ENCODE measurements at regions not wholly inside any gene's neighbourhood (a gene's known extent, or its start where the extent isn't known, plus 50 kb on each side); places are given as distances from the start of the nearest gene placed in this dataset.

DNA sequence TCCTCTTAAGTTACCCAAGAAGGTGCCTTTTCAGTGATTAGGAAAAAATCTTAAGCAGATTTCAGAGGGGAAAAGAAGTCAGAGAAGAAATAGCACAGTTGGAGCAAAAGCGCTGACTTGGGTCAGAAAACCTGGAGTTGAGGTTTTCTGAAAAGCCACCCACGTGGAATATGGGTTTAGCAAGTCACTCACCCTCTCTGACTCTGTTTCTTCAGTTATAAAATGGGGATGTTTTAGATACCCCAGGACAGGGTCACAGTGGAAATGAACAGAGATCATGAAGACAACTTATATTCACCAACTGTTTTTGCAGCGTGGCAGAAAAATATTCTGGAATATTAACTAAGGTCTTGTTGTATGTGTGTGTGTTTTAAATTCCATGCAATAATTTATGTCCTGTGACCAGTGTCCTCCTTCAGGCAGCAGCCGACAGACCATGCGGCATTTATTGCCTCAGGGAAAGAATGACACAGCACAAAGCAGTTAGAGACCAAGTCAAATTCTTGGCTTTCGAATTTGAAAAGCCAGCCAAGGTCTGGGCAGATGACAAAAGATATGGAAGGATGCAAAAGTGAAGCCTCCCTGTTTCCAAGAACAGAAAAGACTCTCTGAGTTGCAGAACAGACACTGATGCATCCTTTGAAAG lies 119.9 kb downstream of the MIAT start:
- peaks cover 29 to 40% of the 10 kb centered on the region in 2 donors for H3K4me1 ChIP-seq (replicated peaks in 1 of 2)
- in situ Hi-C loops (cut with MboI; ENCODE audit: low pct_unique_long_range_greater_than_20kb in 2 of 9, low sequenced_read_pairs in 9 of 9, unreplicated experiment in 9 of 9): no loop called here
- 0 to 100% (median 34%) methylated on average over 1 to 6 of the region's 6 CpGs for WGBS, 10 experiments
- ATAC-seq (replicated peaks in 6 of 8): peak; percentile 58 to 98 (median 82)
- no peak overlapping the region for H3K4me3 ChIP-seq
- H3K27ac ChIP-seq: peak overlapping the region in 1 of 2 donors; percentile 4

- H3K4me1 ChIP-seq (replicated peaks in 1 of 2): peaks cover 36 to 51% of the 10 kb centered on the region in 2 donors
- in situ Hi-C loops (cut with MboI; ENCODE audit: low pct_unique_long_range_greater_than_20kb in 2 of 9, low sequenced_read_pairs in 9 of 9, unreplicated experiment in 9 of 9): no loop called here
- H3K27ac ChIP-seq: no peak overlapping the region
- 50 to 100% (median 83%) methylated on average over 1 of the region's 1 CpG; no CpG with 5 or more reads in 6 of the 10 experiments for WGBS, 10 experiments
- H3K4me3 ChIP-seq: no peak overlapping the region
- ATAC-seq (replicated peaks in 6 of 8): no peak
Measured at GRCh38 chr22:26778372-26778771, 121.0 kb downstream of the MIAT start.

DNA sequence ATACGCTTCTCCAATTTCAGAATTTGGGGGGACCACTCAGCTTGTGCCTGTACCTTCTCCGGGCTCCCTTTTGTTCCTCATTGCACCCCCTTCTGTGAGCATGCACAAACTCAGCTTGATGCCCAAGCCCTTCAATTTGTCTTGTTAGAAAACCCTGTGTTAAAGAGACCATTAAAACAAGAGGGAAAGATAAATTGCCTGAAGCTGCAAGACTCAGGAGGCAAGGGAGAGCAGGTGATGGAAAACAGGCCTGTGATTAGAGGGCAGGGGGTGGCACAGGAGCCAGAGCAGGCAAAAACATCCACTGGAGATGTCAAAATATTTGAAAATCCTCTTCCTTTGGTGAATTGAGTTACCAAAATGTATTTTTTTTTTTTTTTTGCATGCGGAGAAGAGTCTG lies 121.7 kb downstream of the MIAT start:
- ATAC-seq (replicated peaks in 6 of 8): no peak
- Histone ChIP-seq H3K27ac (peak overlapping the region in 1 of 2 donors; percentile 12), H3K4me1 (replicated peaks in 1 of 2) (peaks cover 43 to 58% of the 10 kb centered on the region in 2 donors), H3K4me3 (no peak overlapping the region)
- in situ Hi-C loops (cut with MboI; ENCODE audit: low pct_unique_long_range_greater_than_20kb in 2 of 9, low sequenced_read_pairs in 9 of 9, unreplicated experiment in 9 of 9): no loop called here
- WGBS, 10 experiments: 50 to 100% (median 88%) methylated on average over 1 to 3 of the region's 3 CpGs; no CpG with 5 or more reads in 1 of the 10 experiments

DNA sequence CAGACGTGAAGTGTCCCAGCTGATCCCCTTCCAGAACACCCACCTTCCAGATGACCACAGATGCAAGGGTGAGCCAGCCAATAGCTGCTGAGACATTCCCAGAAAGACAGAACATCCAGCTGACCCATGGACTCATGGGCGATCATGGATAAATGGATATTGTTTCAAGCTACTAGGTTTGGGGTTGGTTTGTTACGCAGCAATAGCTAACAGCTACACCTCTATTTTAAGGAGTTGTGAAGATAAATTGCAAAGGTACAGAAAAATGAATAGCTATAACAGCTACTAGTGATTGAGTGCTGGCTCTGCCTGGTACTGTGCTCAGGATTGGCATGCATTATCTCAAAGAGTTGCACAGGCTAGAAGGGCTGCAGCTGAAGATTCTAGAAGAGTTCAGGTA lies 122.5 kb downstream of the MIAT start:
- H3K4me1 ChIP-seq (replicated peaks in 1 of 2): peaks cover 49 to 64% of the 10 kb centered on the region in 2 donors
- ATAC-seq (replicated peaks in 6 of 8): no peak

GRCh38 chr22:26780521-26780920 lies 123.1 kb downstream of the MIAT start:
- ATAC-seq (replicated peaks in 6 of 8): no peak
- H3K4me1 ChIP-seq (replicated peaks in 1 of 2): peaks cover 49 to 66% of the 10 kb centered on the region in 2 donors
- in situ Hi-C loops (cut with MboI; ENCODE audit: low pct_unique_long_range_greater_than_20kb in 2 of 9, low sequenced_read_pairs in 9 of 9, unreplicated experiment in 9 of 9): no loop called here
- no peak overlapping the region for H3K4me3 ChIP-seq
- no peak overlapping the region for H3K27ac ChIP-seq

More for the DNA sequence above, 122.5 kb downstream of the MIAT start:
- Histone ChIP-seq H3K4me3 (no peak overlapping the region), H3K27ac (no peak overlapping the region)
- in situ Hi-C loops (cut with MboI; ENCODE audit: low pct_unique_long_range_greater_than_20kb in 2 of 9, low sequenced_read_pairs in 9 of 9, unreplicated experiment in 9 of 9): no loop called here
- WGBS, 10 experiments: 60 to 100% (median 100%) methylated on average over 1 to 2 of the region's 3 CpGs; no CpG with 5 or more reads in 2 of the 10 experiments

DNA sequence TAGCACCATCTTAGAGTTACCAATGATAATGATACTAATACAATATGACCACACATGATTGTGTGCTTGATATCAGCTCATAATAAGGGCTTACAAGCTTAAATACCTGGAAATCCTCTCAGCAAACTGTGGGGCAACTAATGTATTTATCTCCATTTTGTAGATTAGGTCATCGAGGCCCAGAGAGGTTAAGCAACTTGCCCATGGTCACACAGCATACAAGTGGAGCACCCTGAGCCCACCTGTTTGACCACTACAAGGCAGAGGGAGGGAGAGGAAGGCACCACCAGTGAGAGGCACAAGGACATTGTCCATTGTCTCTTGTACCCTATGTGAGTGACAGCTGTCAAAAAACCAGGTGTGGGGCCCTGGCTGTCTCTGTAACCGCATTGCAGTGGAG lies 123.7 kb downstream of the MIAT start:
- no peak overlapping the region for H3K27ac ChIP-seq
- no peak overlapping the region for H3K4me3 ChIP-seq
- in situ Hi-C loops (cut with MboI; ENCODE audit: low pct_unique_long_range_greater_than_20kb in 2 of 9, low sequenced_read_pairs in 9 of 9, unreplicated experiment in 9 of 9): no loop called here
- 100% methylated on average over 1 of the region's 2 CpGs; no CpG with 5 or more reads in 7 of the 10 experiments for WGBS, 10 experiments
- peaks cover 49 to 68% of the 10 kb centered on the region in 2 donors for H3K4me1 ChIP-seq (replicated peaks in 1 of 2)
- no peak for ATAC-seq (replicated peaks in 6 of 8)

GRCh38 chr22:26781596-26781995 lies 124.2 kb downstream of the MIAT start:
- in situ Hi-C loops (cut with MboI; ENCODE audit: low pct_unique_long_range_greater_than_20kb in 2 of 9, low sequenced_read_pairs in 9 of 9, unreplicated experiment in 9 of 9): no loop called here
- ATAC-seq (replicated peaks in 6 of 8): peak in 5 of 8 experiments; percentile 44 to 80 (median 59)
- Histone ChIP-seq H3K4me3 (no peak overlapping the region), H3K4me1 (replicated peaks in 1 of 2) (peaks cover 49 to 68% of the 10 kb centered on the region in 2 donors), H3K27ac (peak overlapping the region in 1 of 2 donors; percentile 4)
- 20 to 100% (median 87%) methylated on average over 1 to 5 of the region's 15 CpGs; no CpG with 5 or more reads in 5 of the 10 experiments for WGBS, 10 experiments

GRCh38 chr22:26783885-26784284 lies 126.5 kb downstream of the MIAT start:
- Histone ChIP-seq H3K27ac (peak overlapping the region; percentile 46 to 68), H3K4me1 (replicated peaks in 1 of 2) (peaks cover 31 to 45% of the 10 kb centered on the region in 2 donors), H3K4me3 (no peak overlapping the region)
- WGBS, 10 experiments: 8 to 94% (median 41%) methylated on average over 1 to 16 of the region's 18 CpGs
- peak in 5 of 8 experiments; percentile 70 to 89 (median 84) for ATAC-seq (replicated peaks in 6 of 8)
- in situ Hi-C loops (cut with MboI; ENCODE audit: low pct_unique_long_range_greater_than_20kb in 2 of 9, low sequenced_read_pairs in 9 of 9, unreplicated experiment in 9 of 9): no loop called here

DNA sequence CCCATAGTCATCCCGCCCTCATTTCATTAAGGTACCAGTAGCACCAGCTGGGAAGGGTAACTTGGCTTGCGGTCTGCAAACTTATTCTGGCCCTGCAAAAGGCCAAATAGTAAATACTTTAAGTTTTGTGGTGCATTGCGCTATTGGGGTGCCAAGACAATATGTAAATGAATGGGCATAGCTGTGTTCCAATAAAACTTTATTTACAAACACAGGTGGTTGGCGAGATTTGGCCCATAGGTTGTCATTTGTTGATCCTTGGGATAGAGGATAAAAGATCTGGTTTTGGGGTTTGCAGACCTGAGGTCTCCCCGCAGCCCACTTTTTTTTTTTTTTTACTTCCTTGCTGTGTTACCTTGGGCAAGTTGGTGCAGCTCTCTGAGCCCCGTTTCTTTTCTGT lies 127.4 kb downstream of the MIAT start:
- H3K27ac ChIP-seq: peak overlapping the region in 1 of 2 donors; percentile 68
- ATAC-seq (replicated peaks in 6 of 8): no peak
- peaks cover 34 to 49% of the 10 kb centered on the region in 2 donors for H3K4me1 ChIP-seq (replicated peaks in 1 of 2)
- no peak overlapping the region for H3K4me3 ChIP-seq
- in situ Hi-C loops (cut with MboI; ENCODE audit: low pct_unique_long_range_greater_than_20kb in 2 of 9, low sequenced_read_pairs in 9 of 9, unreplicated experiment in 9 of 9): no loop called here
- WGBS, 10 experiments: 77 to 100% (median 93%) methylated on average over 2 to 6 of the region's 6 CpGs

DNA sequence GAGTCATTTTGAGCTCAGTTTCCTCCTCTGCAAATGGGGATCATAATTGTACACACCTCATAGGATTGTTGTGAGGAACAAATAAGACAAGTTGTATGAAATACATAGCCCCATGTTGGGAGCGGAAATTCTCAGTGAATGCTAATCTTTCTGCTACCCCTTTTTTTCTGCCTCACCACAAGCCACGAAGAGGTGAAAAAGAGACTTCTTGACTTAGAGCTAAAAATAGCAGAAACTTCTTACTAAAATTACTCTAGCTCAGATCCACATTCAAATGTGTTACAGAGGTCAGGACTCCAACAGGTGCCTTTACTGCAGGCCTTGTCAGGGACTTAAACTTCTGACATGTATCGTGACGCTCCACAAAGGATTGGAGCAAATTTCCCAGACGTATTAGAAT lies 128.5 kb downstream of the MIAT start:
- Histone ChIP-seq H3K4me3 (no peak overlapping the region), H3K4me1 (replicated peaks in 1 of 2) (peaks cover 39 to 55% of the 10 kb centered on the region in 2 donors), H3K27ac (no peak overlapping the region)
- WGBS, 10 experiments: 67 to 100% (median 85%) methylated on average over 1 to 5 of the region's 5 CpGs; no CpG with 5 or more reads in 1 of the 10 experiments
- in situ Hi-C loops (cut with MboI; ENCODE audit: low pct_unique_long_range_greater_than_20kb in 2 of 9, low sequenced_read_pairs in 9 of 9, unreplicated experiment in 9 of 9): no loop called here
- ATAC-seq (replicated peaks in 6 of 8): no peak

DNA sequence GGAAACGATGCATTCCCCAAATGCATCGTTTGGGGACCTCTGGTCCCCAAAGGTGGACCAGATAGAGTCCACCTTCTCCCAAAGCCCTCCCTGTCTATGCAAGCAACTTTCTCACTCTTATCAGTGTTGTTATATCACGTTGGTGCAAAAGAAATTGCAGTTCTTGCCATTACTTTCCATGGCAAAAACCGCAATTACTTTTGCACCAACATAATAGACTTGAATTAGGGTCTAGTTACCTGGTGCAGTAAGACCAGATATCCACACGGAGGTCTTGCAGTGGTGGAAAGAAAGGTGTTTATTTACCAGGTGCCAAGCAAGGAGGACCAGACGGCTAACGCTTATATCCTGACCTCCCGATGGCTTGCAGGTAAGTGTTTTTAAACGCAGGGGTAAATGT lies 129.0 kb downstream of the MIAT start:
- whole genome bisulfite sequencing, 10 experiments: 57 to 100% (median 88%) methylated on average over 1 to 9 of the region's 9 CpGs

GRCh38 chr22:26789951-26790350 lies 132.6 kb downstream of the MIAT start:
- peak in 3 of 8 experiments; percentile 61 to 82 (median 65) for ATAC-seq (replicated peaks in 6 of 8)
- Histone ChIP-seq H3K4me3 (no peak overlapping the region), H3K27ac (no peak overlapping the region), H3K4me1 (replicated peaks in 1 of 2) (peaks cover 12 to 21% of the 10 kb centered on the region in 2 donors)
- WGBS, 10 experiments: 10 to 100% (median 63%) methylated on average over 1 to 4 of the region's 6 CpGs; no CpG with 5 or more reads in 1 of the 10 experiments
- in situ Hi-C loops (cut with MboI; ENCODE audit: low pct_unique_long_range_greater_than_20kb in 2 of 9, low sequenced_read_pairs in 9 of 9, unreplicated experiment in 9 of 9): no loop called here

More for the DNA sequence above, 129.0 kb downstream of the MIAT start:
- peaks cover 37 to 52% of the 10 kb centered on the region in 2 donors for H3K4me1 ChIP-seq (replicated peaks in 1 of 2)
- H3K27ac ChIP-seq: no peak overlapping the region
- no peak for ATAC-seq (replicated peaks in 6 of 8)
- in situ Hi-C loops (cut with MboI; ENCODE audit: low pct_unique_long_range_greater_than_20kb in 2 of 9, low sequenced_read_pairs in 9 of 9, unreplicated experiment in 9 of 9): no loop called here
- H3K4me3 ChIP-seq: no peak overlapping the region

DNA sequence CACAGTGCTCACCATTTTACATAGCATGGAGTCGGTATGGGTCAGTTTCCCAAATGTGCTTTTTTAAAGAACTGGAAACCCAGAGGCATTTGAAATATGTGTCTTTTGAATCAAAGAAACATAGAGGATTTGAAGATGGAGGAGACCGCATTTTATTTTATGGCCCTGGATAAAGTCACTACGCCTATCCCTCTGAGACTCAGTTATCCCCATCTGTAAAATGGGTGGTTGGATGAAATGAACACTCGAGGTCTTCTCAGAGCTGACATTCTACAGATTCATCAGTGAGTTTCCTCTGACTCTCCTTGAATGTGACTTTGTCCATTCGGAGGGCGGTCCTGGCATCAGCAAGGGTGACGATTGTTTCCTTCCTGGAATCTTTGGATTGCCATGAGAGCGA lies 135.1 kb downstream of the MIAT start:
- no peak for ATAC-seq (replicated peaks in 6 of 8)
- Histone ChIP-seq H3K27ac (no peak overlapping the region), H3K4me1 (replicated peaks in 1 of 2) (peaks cover 12 to 23% of the 10 kb centered on the region in 2 donors), H3K4me3 (no peak overlapping the region)
- 67 to 100% (median 88%) methylated on average over 2 to 8 of the region's 8 CpGs for WGBS, 10 experiments
- in situ Hi-C loops (cut with MboI; ENCODE audit: low pct_unique_long_range_greater_than_20kb in 2 of 9, low sequenced_read_pairs in 9 of 9, unreplicated experiment in 9 of 9): no loop called here

GRCh38 chr22:26796785-26797184 lies 139.4 kb downstream of the MIAT start:
- no peak overlapping the region for H3K27ac ChIP-seq
- H3K4me1 ChIP-seq (replicated peaks in 1 of 2): peaks cover 22 to 28% of the 10 kb centered on the region in 2 donors
- WGBS, 10 experiments: 80 to 100% (median 87%) methylated on average over 1 to 6 of the region's 12 CpGs; no CpG with 5 or more reads in 7 of the 10 experiments
- no peak for ATAC-seq (replicated peaks in 6 of 8)
- H3K4me3 ChIP-seq: no peak overlapping the region
- in situ Hi-C loops (cut with MboI; ENCODE audit: low pct_unique_long_range_greater_than_20kb in 2 of 9, low sequenced_read_pairs in 9 of 9, unreplicated experiment in 9 of 9): no loop called here

All from motor neuron (in vitro differentiated cells).